Islet of Langerhans (tissue), 1 donor: ENCODE measurements at regions not wholly inside any gene's neighbourhood (a gene's known extent, or its start where the extent isn't known, plus 50 kb on each side); places are given as distances from the start of the nearest gene placed in this dataset.

Experiments used
- FAIRE-seq: peaks from one replicate; lab custom pipeline; 2011; peaks lifted over from hg19 to GRCh38; lab: Jason Lieb, UNC

DNA sequence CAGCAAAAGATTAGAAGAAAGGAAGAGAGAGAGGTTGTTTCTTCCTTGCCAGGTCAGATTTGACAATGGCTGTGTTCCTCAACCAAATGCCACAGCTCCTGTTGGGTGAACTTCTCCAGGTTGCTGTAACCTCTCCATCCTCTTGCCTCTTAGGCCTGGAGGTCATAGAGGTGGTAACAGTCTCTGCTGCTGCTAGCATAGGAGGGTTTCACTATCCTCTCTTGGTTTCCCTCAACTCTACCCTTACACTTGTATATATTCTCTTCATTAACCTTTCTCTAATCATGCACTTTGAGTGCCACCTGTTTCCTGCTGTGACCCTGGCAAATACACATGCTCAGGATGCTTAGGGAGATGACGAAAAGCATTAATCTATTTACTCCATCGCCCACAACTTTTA lies 67.7 kb upstream of the HIF1A start:
- no peak for FAIRE-seq

DNA sequence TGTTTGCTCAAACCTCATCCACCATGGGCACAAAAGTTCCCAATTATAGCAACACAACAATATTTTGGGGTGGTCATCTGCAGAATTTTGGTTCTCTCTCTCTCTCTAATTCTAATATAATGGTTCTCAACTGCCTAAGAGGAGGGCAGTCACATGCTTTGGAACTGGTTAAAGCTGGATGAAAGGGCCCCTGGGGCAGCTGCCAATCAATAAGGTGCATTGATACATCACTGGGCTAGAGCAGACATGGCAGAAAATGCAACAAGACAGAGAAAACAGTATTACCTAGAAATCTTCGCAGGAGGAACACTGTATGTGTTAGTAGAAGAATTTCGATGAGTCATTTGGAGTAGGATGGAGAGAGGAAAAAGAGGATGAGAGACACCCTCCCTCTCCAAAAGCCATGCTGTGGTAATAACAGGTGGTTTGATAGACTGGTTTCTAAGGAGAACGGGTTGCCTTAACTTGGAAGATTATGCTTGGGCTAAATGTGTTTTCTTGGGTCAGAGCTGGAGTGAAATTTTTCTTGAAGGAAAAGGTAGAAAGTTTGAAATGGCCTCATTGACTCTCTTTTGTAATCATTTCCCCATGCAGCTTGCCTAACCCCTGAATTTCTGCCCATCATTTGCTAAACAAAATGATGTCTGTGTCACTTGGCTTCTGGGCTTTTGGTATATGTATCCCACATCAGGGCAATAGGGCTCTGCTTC lies 67.1 kb upstream of the HIF1A start:
- no peak for FAIRE-seq

DNA sequence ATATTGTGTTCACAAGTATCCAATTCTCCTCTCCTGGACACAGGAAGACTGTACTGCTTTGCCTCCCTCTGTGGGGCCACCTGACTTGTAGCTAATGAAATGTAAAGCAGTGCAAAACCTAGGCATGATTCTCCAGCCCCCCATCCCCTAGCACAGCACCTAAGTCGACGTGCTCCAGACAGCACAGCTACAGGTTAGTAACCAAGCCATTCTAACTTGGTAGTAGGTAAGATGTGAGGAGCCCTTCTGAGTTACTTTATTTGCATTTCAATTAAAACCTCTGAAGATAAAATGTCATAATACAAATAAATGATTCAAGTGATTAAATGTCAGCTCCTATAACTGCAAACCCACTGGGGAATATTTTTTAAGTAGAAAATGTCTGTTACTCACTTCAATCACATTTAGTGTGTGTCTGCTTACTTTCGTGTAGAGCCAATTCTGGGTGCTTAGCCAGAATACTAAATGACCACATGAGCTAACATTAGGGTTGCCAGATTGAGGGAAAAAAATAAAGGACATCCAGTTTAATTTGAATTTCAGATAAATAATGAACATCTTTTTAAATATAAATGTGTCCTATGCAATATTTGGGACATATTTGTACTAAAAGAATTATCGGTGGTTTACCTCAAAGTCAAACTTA lies 64.8 kb upstream of the HIF1A start:
- FAIRE-seq: no peak

DNA sequence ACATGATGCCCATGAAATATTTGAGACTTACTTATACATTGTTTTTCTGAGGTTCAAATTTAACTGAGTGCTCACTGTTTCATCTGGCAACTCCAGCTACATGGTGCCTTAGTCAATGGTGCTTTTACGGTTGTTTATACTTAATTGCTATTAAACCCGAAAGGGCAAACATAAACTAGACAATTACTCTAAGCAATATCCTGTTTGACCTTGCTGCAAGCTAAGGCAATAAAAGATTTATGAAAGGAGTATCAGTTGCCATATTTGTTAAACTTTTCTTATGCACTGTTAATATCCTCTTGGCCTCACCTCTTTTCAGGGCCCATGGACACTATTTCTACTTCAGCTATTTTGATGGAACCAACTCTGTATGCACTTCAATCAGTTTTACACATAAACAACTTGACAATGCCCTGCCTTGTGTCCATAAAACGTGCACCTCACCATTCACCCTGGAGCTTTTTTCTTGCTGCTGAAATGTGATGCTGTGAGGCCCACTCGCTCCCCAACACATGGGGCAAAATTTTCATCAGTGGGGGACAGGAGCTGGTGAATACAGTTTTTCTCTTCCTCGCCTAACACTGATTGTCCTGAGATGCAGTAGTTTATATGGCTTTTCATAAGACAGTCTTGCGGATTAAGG lies 64.1 kb upstream of the HIF1A start:
- no peak for FAIRE-seq

DNA sequence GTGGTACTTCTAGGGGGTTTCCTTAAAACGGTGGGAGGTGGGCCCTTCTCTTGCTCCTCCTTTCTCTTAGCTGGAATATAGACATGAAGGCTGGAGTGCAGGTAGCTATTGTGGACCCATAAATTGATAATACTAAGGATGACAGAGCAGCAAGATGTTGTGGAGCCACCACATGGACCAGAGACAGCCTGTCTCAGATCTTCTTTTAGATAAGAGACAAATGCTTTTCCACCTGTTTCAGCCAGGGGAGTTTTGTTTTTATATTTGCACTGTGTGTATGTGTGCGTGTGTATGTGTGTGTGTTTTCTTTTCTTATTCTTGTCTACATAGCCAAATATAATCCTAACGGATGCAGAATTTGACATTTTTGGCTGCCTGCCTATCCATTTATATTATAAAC lies 62.9 kb upstream of the HIF1A start:
- FAIRE-seq: no peak

DNA sequence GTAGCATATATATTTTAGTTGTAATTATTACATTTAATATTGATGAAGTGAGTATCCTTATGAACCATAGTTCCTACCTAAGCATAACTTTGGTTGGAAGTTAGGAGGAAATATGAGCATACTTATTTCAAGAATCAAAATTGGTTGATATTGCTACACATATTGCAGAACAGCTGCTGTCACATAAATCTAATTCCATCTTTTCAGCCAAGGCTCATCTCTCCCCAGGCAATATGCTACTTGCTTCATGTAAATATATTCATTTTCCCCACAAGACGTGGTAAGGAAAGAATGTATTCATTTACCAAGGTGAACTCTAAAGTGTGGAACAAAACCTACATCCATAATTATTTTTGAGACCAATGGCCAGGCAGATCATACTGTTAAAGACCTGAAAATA lies 62.5 kb upstream of the HIF1A start:
- FAIRE-seq: no peak

DNA sequence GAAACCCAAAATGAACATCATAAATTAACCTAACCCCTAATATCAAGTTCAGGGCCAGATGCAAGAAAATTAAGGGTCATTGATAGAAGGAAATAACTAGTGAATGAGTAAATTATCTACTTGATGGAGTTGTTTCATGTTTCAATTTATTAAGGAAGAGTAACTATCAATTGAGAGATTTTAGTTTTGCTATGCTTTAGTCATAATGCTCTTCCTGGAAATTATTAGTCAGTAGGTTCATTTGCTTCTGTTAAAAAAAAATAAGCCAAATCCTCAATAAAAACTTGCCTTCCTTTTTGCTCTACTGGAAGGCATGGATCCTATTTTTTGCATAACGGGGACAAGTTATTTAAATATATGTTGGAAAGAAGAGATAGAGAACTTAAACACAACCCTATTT lies 59.0 kb upstream of the HIF1A start:
- no peak for FAIRE-seq

DNA sequence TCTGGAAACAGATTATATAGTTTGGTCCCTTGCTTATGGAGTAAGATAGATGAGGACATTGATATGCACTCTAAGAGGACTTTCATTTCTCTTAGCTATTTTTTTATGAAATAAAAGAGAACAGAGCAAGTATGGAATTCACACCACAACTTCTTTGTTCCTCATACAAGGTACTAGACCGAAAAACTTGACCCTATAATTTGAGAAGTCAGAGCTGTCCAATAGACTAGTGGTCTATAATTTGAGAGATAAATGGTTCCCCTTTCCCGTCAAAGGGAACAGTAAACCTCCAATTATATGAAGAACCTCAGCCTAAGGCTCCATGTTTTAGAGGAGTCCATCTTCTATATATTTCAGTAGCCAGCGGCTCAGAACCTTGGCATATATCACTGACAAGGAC lies 58.5 kb upstream of the HIF1A start:
- no peak for FAIRE-seq

DNA sequence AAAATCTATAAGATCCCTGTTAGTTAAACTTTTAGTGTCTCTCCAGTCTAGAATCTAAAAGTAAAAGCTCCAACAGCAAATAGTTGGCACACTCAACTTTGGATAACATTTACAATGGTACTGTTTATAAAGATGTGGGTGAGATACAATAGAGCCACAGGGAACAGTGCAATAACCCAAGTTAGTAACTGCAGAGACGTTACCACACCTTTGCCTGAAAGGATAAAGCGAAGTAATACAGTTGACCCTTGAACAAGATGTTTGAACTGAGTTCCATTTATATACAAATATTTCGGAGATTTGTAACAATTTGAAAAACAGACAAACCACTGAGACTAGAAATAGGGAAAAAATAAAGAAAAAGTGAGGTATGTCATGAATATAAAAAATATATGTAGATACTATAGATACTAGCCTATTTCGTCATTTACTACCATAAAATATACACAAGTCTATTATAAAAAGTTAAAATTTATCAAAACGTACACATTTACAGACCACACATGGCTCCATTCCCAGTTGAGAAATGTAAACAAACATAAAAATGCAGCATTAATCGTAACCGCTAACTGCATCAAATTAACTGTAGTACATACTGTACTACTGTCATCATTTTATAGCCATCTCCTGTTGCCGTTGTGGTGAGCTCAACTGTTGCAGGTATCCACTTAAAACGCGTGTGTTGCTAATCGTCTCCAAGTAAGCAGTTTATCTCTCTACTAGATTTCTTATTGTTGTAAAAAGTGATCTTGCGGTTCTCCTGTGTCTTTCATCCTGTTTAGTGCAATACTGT lies 56.5 kb upstream of the HIF1A start:
- no peak for FAIRE-seq

DNA sequence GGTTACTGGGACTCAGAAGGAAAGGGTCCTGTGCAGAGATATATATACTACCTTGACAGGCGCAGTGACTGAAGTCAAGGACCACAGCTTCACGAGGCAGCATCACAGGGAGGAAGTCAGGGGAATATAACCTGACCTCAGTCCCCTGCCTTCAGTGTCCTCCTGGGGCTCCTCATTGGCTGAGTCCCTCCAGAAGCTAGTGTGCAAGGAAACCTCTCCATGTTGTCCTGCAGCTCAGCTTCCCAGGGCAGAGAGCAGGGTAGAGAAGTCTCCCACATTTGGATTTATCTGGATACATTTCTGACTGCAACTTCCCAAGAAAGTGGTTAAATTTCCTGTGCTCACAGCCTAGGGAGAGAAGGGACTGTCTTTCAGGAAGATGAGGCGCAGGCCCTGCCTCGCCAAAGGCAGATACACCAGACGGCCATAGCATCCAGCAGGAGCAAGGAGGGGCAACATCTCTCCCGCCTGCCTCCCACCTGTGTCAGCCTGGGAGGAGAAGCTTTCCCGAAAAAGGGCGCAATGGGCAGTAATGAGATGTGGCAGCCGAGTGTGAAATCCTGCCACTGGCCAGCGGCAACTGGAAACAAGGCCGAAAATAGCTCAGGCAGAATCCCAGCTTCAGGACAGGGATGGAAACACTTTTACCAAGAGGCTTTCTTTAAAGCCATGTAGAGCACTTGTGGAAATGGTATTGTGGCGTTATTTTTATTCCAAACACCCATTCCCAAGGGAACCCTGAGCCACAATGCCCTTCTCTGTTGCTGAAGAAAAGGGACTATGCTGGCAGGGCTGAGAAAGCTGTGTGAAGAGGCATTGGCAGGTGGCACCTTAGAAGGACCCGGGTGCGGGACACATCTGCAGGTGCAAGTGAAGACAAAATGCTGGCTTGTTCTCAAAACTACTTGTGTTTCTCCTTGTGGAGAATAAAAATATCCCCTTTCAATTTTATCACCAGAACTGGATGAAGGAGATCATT lies 54.9 kb upstream of the HIF1A start:
- FAIRE-seq: no peak

DNA sequence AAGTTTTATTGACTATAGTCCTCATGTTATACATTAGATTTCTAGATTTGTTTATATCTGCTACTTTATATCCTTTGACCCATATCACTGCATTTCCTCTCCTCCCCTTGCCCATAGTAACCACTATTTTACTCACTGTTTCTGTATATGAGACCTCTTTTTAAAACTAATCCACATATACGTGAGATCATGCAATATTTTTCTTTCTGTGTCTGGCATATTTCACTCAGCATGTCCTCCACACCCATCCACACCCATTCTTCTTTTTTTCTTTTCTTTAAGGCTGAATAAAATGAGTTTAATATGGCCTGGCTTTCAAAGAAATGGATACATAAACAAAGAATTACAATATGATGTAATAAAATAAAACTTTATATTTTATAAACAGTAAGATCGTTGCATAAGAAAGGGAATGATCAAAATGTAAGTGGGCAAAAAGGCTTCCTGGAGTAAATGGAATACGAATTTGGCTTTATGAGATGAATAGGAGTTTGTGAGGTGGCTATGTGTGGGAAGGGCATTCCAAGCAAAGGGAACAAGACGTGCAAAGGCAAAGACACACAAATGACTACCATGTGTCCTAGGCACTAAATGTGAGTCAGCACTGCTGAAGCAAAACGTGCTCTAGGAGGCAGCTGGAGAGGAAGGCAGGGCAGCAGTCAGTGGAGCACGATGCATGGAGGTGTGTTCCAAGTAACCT lies 53.2 kb upstream of the HIF1A start:
- FAIRE-seq: no peak

DNA sequence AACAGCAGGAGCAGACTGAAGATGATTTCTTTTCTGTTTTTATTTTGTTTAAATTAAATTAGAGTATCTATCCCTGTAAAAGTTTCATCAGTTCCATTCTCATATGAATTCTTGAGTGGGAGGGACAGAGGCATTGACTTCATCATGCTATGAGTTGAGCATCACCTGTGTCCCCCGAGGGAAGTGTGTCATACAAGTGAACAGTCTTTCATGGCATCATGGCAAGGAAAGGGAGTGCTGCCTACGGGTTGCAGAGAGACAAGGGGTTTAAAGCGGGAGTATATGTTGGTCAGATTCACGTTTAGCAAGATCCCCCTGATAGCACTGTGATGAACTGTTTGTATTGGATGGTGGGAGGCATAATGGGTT lies 52.7 kb upstream of the HIF1A start:
- no peak for FAIRE-seq

DNA sequence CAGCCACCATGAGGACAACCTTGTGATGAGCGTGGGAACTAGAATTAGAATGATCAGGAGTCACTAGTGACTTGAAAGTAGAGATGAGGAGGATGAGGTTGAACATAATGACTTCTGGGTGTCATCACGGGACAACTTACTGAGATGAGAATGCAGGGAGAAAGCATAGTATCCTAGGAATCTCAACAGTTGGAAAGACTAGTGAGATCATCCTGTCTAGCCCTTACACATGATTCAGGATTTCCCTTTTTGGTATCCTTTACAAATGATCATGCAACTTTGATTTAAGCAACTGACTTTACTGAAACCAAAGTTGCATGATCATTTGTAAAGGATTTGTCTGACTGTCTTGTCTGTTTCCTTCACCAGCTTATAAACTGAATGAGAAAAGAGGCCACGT lies 51.8 kb upstream of the HIF1A start:
- FAIRE-seq: no peak

DNA sequence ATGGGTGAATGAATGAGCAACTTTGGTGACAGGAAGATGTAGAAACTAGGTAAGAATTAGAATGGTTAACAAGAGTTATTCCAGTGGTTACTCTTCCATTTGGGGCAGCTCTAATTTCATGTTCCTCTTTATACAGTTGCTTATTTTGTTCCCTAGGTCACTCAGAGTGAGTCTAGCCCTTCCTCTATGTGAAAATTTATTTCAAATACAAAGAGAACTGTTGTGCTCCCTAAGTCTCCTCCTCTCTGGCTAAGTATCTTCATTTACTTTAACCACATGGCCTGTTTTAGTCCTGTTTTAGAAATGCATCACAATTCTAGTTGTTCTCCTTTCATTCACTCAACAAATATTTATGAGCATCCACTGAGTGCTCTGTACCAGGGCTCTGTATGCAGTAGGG lies 51.1 kb upstream of the HIF1A start:
- no peak for FAIRE-seq

DNA sequence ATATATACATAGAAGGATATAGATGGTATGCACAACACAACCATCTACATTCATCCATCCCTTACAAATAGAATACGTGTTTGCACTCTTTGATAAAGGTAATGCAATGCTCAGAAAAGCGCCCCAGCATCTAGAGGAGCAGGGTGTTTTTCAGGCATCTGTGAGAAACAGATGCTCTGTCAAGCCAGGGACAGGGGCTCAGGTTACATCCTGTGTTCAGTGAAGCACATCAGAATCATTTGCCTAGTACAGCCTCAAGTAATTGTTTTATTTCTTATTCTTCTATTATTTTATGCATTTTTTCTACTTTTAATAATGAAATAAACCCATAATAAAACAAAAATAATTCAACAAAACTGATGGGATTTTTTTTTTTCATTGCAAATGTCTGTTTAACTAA lies 50.5 kb upstream of the HIF1A start:
- FAIRE-seq: no peak

DNA sequence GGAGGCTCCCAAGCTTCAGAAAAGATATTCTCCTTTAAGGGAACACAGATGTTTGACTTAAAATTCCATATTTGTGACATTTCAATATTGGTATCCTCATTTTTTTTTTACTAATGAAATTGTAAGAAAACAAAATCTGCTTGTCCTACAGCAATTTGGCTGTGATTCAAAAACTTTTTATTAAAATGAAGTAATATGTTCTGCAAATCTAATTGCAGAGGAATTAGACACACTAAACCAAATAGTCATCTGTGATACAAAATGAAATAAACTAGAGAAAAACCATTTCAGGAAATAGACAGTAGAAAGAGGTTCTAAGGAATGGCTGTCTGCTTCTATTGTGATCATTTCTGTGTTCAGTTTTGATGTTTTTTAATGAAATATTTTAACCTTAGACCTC lies 50.1 kb upstream of the HIF1A start:
- FAIRE-seq: no peak
